HG03060 (cell line): ENCODE measurements at regions not wholly inside any gene's neighbourhood (a gene's known extent, or its start where the extent isn't known, plus 50 kb on each side); places are given as distances from the start of the nearest gene placed in this dataset.
A peak's percentile ranks its signal among the peaks of the same experiment; 100 is the strongest.

Experiments
- ATAC-seq: cut with Tn5 transposase; IDR thresholded peaks from one replicate; pipeline ENCODE4 v1.9.1; 2021; ENCODE audit warnings: low read depth, moderate number of reproducible peaks; ENCODE audit not compliant: unreplicated experiment

- ATAC-seq = no peak
Measured at GRCh38 chr13:26989957-26990713, 181.5 kb downstream of the USP12 start.

GRCh38 chr13:26989261-26989956 lies 182.2 kb downstream of the USP12 start:
- no peak for ATAC-seq

- ATAC-seq = no peak
Measured at GRCh38 chr13:26988059-26988769, 183.4 kb downstream of the USP12 start.

GRCh38 chr13:26987486-26988013 lies 184.1 kb downstream of the USP12 start:
- ATAC-seq = no peak

GRCh38 chr13:26985285-26985878 lies 186.2 kb downstream of the USP12 start:
- peak; percentile 67 for ATAC-seq

- no peak for ATAC-seq
Measured at GRCh38 chr13:26984337-26984736, 187.3 kb downstream of the USP12 start.

GRCh38 chr13:26983543-26984320 lies 187.9 kb downstream of the USP12 start:
- no peak for ATAC-seq

GRCh38 chr13:26980099-26981031 lies 191.2 kb downstream of the USP12 start:
- no peak for ATAC-seq

- no peak for ATAC-seq
Measured at GRCh38 chr13:26979334-26979733, 192.3 kb downstream of the USP12 start.

- no peak for ATAC-seq
Measured at GRCh38 chr13:26978081-26978860, 193.3 kb downstream of the USP12 start.

- ATAC-seq = no peak
Measured at GRCh38 chr13:26977541-26977940, 194.1 kb downstream of the USP12 start.

GRCh38 chr13:26976313-26976712 lies 195.3 kb downstream of the USP12 start:
- no peak for ATAC-seq

GRCh38 chr13:26973946-26974345 lies 197.7 kb downstream of the USP12 start:
- no peak for ATAC-seq

- ATAC-seq = no peak
Measured at GRCh38 chr13:26973295-26973694, 198.3 kb downstream of the USP12 start.

- ATAC-seq = no peak
Measured at GRCh38 chr13:26971990-26972887, 199.4 kb downstream of the USP12 start.

- no peak for ATAC-seq
Measured at GRCh38 chr13:26968431-26969341, 202.9 kb downstream of the USP12 start.
